ENCODE measurements at regions not wholly inside any gene's neighbourhood (a gene's known extent, or its start where the extent isn't known, plus 50 kb on each side); places are given as distances from the start of the nearest gene placed in this dataset.

DNA sequence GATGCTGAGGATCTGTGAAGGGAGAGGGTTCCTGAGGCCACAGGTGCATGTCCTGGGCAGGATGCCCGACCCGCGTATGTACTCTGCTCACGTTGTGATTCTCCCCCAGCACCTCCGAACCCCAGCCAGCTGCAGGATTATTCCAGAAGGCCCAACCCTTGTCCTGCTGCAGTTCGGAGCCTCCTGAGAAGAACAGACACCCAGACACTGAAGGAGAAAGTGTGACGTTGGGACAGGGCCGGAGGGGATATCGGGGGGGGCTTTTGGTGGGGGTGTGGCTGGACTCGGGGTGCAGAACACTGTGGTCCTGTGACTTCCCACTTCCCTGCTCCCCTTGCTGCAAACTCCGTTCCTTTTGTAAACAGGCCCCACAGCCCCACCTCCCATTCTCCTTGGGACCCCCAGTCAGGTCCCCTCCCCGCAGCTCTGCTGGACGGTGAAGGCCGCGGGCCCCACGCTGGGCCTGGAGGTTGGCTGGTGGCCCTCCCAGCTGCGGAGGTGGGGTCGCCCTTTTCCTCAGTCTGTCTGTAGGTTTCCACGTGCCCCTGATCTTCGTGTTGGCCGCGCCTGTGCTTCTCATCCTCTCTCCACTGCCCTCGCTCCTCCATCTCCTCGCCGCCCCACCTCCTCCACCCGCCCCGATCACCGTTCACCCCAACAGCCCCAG is 83.0 kb upstream of the ADRA2C start:
- no peak for DNase-seq

- DNase-seq: no peak
Observed at GRCh38 chr4:3682236-3683076, 83.7 kb upstream of the ADRA2C start.

DNA sequence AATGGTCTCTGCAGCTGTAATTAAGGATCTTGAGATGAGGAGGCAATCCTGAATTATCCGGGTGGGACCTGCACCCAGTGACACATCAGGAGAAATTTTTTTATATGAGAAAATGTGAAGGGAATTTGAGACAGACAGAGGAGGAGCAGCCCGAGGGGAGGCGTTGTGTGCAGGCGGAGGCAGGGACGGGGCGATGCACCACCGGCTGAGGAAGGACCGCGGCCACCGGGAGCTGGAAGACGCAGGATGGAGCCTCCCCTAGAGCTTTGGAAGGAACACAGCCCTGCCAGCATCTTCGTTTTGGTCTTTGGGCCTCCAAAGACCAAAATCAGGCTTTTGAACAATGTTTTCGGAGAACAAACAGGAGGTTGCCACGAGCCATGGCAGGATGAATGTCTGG is 85.0 kb upstream of the ADRA2C start:
- no peak for DNase-seq

GRCh38 chr4:3680656-3681055 is 85.5 kb upstream of the ADRA2C start:
- no peak for DNase-seq

- DNase-seq: no peak
Observed at GRCh38 chr4:3679851-3680311, 86.3 kb upstream of the ADRA2C start.

GRCh38 chr4:3679071-3679825 is 86.9 kb upstream of the ADRA2C start:
- DNase-seq: no peak

GRCh38 chr4:3677748-3678070 is 88.5 kb upstream of the ADRA2C start:
- no peak for DNase-seq

DNA sequence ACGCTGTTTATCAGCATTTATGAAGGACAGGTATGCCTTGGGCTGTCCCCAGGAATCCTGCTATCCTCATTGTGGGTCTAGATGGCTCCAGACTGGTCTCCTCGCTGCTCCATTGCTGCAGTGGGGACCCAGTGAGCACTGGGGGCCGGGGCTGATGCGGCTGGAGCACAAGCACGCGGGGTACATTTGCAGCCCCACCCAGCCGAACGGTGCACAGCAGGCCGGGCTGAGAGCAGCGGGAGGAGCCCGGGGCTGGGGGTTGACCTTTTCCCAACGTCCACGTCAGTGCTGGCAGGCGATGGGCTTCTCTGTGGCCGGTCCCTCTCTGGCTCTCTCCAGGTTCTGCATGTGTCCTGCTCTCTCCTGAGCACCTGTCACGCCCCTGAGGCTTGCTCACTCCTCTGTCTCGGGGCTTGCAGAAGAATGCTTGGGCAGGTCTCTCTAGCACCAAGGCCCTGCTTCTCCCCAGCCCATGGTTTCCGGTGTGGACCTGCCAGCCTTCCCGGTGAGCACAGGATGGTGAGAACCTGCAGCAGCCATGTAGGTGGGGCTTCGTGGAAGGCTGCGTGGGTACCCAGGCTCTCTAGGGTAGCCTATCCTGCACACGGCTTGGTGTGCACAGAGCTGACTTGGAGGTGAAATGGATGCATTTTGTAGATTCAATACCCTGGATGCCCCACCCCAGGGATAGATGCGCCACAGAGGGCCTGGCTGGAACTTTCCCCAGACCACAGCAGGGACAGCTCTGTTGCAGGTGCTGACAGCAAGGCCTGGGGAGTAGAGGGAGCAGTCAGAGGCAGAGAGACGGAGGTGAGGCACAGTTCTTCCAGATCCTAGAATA is 89.1 kb upstream of the ADRA2C start:
- DNase-seq: no peak

DNA sequence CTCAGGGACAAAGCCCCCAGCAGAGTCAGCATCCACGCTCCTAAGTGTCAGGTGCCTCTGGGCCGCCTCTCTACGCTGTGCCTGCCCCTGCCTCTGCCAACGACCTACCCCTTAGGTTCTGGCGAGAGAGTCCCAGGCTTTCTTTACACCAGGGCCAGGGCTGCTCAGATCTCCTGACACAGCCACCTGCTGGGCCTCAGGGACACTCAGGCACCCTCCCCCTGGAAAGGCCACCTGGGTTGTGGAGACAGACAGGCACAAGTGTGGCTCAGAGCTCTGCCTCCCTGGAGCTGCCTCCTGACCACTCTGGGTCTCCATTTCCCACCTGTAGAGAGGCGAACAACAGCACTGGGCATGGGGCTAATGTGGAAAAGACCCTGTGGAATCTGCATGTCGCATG is 90.0 kb upstream of the ADRA2C start:
- no peak for DNase-seq

- no peak for DNase-seq
Observed at GRCh38 chr4:3675251-3676115, 90.7 kb upstream of the ADRA2C start.

- DNase-seq: no peak
Observed at GRCh38 chr4:3674479-3674851, 91.7 kb upstream of the ADRA2C start.

GRCh38 chr4:3673716-3674478 is 92.3 kb upstream of the ADRA2C start:
- DNase-seq: no peak

- DNase-seq: no peak
Observed at GRCh38 chr4:3673176-3673575, 93.0 kb upstream of the ADRA2C start.

DNA sequence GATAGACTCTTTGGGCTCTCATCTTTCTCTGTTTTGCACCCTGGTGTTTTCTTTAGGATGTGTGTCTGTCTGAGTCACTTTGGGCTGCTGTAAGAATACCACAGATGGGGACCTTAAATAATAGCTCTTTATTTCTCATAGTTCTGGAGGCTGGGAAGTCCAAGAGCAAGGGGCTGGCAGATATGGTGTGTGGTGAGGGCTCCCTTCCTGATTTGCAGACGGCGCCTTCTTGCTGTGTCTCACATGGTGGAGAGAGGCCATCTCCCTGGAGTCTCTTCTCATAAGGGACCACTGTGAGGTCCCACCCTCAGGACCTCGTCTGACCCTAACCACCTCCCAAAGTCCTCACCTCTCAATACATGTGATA is 93.7 kb upstream of the ADRA2C start:
- DNase-seq: no peak

- no peak for DNase-seq
Observed at GRCh38 chr4:3671571-3672464, 94.4 kb upstream of the ADRA2C start.

DNA sequence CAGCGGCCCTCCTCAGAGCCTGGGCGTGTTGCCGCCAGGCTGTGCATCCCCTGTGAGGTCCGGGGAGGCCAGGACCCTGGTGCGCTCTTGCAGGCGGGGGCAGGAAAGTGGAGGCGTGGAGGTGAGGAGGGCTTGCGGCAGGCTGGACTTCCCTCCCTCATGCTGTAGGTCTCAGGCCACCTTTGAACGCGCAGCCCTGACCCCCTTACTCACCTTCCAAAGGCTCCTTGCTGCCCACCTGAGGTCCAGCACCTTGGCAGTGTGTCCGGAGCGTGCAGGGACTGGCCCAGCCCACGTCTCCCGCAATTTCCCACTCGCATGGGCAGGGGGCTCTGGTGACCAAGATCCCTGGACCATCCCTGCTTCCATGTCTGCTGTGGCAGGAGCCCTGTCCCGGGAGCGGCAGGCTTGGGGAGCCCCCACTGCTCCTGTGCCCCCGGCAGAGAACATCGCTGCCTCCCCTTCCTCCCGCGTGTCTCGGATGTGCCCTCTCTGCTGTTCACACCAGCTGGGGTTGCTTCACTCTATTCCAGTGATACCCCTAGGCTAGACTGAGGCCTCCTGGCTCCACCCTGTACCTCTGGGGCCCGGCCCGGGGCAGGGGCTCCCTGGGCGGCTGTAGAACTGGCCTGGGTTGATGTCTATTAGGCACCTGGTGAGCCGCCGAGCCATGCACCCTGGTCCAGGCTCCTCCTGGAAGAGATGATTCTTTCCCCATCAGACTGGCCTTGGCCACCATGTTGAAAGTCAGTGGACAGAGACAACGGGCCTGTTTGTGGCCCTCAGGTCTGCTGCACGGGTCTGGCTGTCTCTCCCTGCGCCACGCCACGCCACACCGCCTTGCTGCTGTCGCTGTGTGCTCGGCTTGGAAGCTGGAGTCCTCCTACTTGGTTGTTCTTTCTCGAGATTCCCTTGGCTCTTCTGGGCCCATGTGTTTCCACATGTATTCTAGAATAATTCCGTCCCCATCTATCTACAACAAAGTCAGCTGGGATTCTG is 95.4 kb upstream of the ADRA2C start:
- DNase-seq: no peak

DNA sequence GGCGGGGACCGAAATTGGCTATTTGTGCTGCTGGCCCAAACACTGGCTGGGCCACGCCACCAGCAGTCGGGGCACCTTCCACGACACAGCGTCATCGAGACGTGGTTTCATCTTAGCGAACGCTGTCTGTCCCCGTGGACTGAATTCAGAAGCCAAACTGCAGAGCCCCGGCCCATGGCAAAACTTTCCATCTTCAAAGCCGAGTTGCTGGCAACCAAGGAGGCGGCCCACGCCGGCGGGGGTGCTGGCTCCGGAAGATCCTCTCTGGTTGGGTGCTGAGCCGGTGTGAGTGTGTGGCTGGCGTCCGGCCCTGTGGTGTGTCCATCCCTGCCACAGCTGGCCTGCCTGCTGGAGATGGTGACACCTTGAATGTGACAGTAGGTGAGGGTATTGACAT is 96.6 kb upstream of the ADRA2C start:
- DNase-seq: no peak

DNA sequence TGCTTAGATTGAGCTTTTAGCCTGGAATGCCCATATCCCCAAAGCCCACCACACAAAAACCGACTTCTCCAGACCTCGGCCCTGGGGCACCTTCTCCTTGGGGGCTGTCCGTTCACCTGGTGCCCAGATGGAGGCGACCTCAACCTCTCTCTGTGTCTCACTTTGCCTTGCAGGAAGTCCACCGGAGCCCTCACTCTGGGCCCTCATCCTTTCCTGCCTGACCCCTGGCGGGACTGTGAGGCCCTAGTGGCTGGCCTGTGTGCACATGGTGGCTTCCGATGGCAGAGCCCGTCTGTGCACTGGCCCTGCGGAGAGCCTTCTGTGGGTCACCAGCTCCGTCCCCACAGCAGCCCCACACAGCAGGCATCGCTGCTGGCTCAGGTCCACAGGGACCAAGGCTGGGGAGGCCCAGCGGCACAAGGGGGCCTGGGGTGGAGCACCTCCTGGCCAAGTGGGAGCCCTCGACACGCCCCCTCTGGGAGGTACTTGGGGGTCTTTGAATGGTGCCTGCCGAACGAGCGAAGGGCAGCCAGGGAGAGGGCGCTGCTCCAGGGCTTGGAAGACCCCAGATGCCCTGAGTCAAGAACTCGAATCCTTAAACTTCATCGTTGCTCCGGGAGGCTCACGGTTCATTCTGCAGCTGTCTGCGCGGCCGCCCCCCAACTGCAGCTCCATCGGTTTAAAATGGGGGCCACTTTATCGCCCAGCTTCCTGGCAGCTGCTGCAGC is 97.2 kb upstream of the ADRA2C start:
- no peak for DNase-seq
